AG04449 (cell line): ENCODE measurements at regions not wholly inside any gene's neighbourhood (a gene's known extent, or its start where the extent isn't known, plus 50 kb on each side); places are given as distances from the start of the nearest gene placed in this dataset.
"Not testable (repeated sequence)": the region's sequence is repeated elsewhere in the genome, so short reads cannot be mapped to it uniquely, and the experiment has no call there.

Experiments used
- CTCF ChIA-PET: fragments of 350-600 bp; formaldehyde crosslinking; extraction: SDS; loops from one replicate; lab custom pipeline; 2021; ENCODE audit warnings: antibody characterized with exemption; lab: Yijun Ruan, JAX
- POLR2A ChIA-PET: fragments of 400-600, 350-600 bp; formaldehyde crosslinking; extraction: SDS; loops from one replicate; lab custom pipeline; 2020; ENCODE audit warnings: antibody characterized with exemption, inconsistent platforms; lab: Yijun Ruan, JAX
- DNase-seq: peaks from one replicate; pipeline ENCODE4 v3.0.0-alpha.2; 2010; ENCODE audit warnings: low read depth, low spot score
- H3K4me3 ChIP-seq: 2 replicates; pipeline ENCODE4 v1.5.1; 2011; ENCODE audit warnings: low read depth, mild to moderate bottlenecking, control low read depth, low read length
- TF ChIP-seq, protein P1 (sequence below): IDR thresholded peaks from one replicate; pipeline ENCODE4 v1.5.1; 2011; ENCODE audit warnings: mild to moderate bottlenecking, moderate library complexity, low read length, control low read depth, inconsistent platforms; ENCODE audit not compliant: insufficient read depth; ENCODE audit errors: missing control alignments

DNA sequence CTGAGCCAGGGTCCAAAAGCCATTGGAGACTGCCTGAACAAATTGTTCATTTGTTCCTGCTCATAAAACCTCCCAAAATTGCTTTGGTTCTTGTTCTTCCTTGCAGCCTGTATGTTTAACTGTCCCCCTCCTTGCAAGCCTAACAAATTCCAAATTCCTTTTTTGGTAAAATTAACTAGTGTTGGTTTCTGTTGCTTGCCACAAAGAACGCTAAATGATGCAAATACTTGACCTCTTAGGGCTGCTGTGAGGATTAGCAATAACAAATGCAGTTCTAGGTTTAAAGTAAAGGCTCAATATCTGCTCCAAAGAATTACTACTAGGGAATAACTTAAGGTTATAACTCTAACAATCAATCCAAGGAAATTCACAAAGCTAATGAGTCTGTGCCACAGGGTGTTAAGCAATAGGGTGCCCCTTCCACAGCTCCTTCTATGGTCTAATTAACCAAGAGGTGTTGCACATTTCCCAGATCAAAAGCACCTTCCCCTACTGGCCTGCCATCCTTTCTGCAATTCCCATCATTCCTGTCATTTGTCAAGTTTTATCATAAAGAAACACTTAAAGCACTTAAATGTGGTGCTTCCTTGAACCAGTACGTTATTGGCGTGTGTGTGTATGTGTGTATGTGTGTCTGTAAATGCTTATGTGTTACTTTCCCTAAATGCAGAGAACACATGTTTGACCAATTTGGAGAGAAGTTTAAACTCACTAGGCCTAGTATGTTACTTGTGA is 110.2 kb downstream of the RAP2A start:
- POLR2A ChIA-PET, result no interaction called here
- no peak overlapping the region for H3K4me3 ChIP-seq
- TF ChIP-seq, protein P1, sequence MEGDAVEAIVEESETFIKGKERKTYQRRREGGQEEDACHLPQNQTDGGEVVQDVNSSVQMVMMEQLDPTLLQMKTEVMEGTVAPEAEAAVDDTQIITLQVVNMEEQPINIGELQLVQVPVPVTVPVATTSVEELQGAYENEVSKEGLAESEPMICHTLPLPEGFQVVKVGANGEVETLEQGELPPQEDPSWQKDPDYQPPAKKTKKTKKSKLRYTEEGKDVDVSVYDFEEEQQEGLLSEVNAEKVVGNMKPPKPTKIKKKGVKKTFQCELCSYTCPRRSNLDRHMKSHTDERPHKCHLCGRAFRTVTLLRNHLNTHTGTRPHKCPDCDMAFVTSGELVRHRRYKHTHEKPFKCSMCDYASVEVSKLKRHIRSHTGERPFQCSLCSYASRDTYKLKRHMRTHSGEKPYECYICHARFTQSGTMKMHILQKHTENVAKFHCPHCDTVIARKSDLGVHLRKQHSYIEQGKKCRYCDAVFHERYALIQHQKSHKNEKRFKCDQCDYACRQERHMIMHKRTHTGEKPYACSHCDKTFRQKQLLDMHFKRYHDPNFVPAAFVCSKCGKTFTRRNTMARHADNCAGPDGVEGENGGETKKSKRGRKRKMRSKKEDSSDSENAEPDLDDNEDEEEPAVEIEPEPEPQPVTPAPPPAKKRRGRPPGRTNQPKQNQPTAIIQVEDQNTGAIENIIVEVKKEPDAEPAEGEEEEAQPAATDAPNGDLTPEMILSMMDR, result no peak
- peak; percentile 4 for DNase-seq
- CTCF ChIA-PET, result no interaction called here

DNA sequence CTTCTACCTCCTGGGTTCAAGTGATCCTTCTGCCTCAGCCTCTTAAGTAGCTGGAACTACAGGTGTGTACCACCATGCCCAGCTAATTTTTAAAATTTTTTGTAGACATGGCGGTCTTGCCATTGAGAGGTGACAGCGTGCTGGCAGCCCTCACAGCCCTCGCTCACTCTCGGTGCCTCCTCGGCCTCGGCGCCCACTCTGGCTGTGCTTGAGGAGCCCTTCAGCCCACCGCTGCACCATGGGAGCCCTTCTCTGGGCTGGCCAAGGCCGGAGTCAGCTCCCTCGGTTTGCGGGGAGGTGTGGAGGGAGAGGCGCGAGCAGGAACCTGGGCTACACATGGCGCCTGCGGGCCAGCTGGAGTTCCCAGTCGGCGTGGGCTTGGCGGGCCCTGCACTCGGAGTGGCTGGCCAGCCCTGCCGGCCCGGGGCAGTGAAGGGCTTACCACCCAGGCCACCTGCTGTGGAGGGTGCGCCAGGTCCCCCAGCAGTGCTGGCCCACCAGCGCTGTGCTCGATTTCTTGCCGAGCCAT is 111.1 kb downstream of the RAP2A start:
- POLR2A ChIA-PET, CTCF ChIA-PET, H3K4me3 ChIP-seq: not testable (repeated sequence)

DNA sequence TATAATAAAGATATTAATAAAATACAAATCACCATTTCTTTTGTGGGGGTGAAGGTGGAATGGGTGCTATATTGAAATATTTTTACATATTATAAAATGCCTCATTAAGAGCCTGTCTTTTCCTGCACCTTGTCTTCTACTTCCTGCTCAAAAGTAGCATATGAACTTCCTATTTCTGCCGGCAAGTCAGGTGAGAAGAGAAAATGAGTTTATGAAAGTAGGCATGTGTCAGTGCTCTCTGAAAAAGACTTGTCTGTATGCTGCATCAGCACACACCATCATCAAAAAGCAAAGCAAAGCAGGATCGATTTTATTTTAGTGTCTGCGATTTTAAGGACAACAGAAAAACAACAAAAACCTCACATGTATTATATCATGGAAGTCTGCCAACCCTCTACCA is 114.2 kb downstream of the RAP2A start:
- TF ChIP-seq, protein P1, result no peak
- no peak overlapping the region for H3K4me3 ChIP-seq
- no peak for DNase-seq
- CTCF ChIA-PET, result no interaction called here
- POLR2A ChIA-PET, result no interaction called here

More for the DNA sequence above, 111.1 kb downstream of the RAP2A start:
- not testable (repeated sequence) for DNase-seq

DNA sequence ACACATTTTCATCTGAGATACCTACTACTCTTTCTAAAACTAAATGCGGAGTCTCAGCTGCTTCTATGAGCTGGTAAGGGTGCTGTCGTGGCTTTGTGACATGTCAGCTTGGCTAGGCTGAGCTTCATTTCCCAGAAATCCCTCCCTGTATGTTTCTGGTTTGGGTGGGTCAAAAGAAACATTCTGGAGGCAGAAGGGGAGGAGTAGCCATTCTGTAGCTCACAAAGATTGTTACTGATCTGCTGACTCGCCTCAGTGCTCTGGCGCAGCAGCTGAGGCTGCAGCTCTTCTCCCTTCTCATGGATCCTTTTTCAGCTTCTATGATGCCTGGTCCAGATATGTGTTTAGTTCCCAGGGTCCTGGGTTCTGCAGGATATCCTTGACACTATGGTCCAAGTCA is 114.7 kb downstream of the RAP2A start:
- TF ChIP-seq, protein P1, result no peak
- no peak overlapping the region for H3K4me3 ChIP-seq
- no peak for DNase-seq
- CTCF ChIA-PET, result no interaction called here
- POLR2A ChIA-PET, result no interaction called here

DNA sequence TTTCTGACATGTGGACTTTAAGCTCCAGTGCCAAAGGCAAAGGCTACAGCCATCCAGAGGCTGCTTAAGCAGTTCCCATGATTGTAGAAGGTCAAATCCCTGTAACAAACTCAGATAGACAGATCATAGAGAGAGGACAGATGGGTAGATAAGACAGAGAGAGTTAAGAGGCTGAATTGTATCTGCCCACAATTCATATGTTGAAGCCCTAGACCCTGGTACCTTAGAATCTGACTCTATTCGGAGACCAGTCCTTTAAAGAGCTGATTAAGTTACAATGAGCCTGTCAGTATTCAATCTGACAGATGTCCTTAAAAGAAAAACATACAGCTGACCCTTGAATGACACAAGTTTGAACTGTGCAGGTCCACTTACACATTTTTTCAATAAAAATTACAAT is 115.2 kb downstream of the RAP2A start:
- no peak for DNase-seq
- CTCF ChIA-PET, result no interaction called here
- POLR2A ChIA-PET, result no interaction called here

DNA sequence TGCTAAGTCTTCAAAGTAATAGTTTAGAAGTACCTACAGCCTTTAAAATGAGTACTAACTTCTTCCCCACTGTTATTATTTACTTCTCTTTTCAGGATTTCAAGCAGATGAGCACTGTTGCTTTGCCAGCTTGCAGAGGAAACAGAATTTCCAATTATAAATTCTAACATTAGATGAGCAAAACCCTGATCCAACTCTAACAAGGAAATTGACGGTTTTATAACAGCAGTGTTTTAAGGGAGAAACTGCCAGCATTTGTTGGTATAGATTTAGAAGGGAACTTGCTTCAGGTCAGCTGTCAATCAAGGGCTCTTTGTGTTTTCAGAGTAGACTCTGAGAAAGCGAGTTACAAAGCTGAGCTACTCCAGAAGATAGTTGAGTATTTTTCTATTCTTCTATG is 120.5 kb downstream of the RAP2A start:
- ChIA-PET CTCF (interaction anchor here (1.0 kb wide), 1 partner anchor 445 kb away, joined by 3 read pairs; no protein-coding TSS in a partner anchor), POLR2A (no interaction called here)
- H3K4me3 ChIP-seq, result no peak overlapping the region
- TF ChIP-seq, protein P1, result no peak
- DNase-seq, result no peak

More for the DNA sequence above, 115.2 kb downstream of the RAP2A start:
- TF ChIP-seq, protein P1, result no peak
- H3K4me3 ChIP-seq, result no peak overlapping the region
